GM18519 (cell line): ENCODE measurements at regions not wholly inside any gene's neighbourhood (a gene's known extent, or its start where the extent isn't known, plus 50 kb on each side); places are given as distances from the start of the nearest gene placed in this dataset.

Experiments used
- ATAC-seq: cut with Tn5 transposase; IDR thresholded peaks from one replicate; pipeline ENCODE4 v1.9.1; 2021; ENCODE audit warnings: mild to moderate bottlenecking, moderate library complexity; ENCODE audit not compliant: unreplicated experiment, low FRiP score

GRCh38 chr7:131183072-131183471 lies 144.6 kb upstream of the MKLN1 start:
- ATAC-seq, result no peak

GRCh38 chr7:131183611-131184119 lies 144.0 kb upstream of the MKLN1 start:
- ATAC-seq, result no peak

DNA sequence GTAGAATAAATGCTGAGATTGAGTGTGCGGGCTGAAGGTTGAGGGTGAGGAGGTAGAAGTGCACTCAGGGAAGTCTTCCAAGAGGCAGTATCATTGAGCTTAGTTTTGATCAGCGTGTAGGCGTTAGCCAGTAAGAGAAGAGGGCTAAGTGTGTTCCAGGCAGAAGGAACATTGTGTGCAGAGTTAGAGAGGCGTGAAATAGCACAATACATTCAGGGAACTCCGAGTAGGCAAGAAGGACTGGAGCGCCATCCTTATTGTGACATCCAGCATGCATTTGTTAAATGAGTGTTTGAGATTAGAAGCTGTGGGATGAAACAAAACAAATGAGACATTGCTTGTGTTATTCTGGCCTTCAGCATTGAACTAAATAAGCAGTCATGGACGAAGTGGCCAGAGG lies 140.9 kb upstream of the MKLN1 start:
- ATAC-seq, result no peak

DNA sequence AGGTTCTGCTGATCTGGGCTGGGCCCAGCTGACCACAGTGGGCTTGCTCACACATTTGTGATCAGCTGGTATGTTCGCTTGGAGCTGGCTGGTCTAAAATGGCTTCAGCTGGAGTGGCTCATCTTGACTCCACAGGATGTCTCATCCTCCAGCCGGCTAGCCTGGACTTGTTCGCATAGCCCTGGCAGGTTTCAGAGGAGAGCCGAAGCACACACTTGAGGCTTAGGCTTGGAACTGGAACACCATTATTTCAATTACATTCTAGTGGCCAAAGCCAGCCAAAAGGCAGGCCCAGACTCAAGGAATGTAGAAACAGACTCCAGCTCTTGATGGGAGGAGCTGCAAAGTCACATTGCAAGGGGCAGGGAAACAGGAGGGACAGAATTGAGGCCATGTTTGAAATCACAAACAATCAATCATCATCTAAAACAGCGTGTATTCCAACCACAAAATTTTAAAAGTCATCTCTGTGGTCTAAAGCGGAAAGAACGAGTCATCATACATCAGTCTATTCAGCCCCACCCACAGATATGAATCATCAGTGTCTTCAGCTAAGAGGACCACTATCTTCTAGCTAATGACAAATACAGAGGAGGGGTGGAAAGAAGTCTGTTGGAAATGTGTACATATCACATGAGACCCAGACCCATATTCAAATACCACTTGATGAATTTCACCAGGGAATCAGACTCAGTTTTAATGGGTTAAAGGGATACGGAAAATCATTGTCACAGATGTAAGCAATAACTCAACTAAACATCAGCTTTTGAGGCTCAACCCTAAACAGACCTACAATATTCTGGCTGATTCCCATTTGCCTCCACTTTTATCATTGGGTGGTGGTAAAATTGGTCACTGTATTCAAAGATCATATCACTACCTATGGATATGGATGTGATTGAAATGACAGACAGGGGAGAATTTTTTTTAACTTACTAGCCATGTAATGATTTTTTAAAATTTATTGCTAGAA lies 139.0 kb upstream of the MKLN1 start:
- peak; percentile 87 for ATAC-seq

DNA sequence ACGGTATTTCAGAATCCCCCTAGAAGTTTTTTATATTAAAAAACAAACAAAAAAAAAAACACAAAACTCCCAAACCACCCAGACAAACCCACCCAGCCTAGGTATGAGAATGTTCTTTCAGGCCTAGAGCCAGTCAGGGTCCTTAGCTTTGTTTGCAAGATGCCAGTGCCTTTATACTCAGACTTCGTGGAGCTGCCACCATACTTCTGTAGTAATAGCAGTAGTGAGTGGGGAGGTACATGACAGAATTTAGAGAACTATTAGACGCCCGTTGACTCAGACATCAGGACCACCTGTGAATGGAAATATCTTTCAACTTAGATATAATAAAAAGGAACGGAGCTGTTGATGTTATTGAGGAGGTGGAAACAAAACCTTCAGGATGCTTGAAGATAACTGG lies 138.2 kb upstream of the MKLN1 start:
- no peak for ATAC-seq

- no peak for ATAC-seq
Observed at GRCh38 chr7:131190146-131190545, 137.5 kb upstream of the MKLN1 start.

- no peak for ATAC-seq
Observed at GRCh38 chr7:131190581-131190980, 137.1 kb upstream of the MKLN1 start.

DNA sequence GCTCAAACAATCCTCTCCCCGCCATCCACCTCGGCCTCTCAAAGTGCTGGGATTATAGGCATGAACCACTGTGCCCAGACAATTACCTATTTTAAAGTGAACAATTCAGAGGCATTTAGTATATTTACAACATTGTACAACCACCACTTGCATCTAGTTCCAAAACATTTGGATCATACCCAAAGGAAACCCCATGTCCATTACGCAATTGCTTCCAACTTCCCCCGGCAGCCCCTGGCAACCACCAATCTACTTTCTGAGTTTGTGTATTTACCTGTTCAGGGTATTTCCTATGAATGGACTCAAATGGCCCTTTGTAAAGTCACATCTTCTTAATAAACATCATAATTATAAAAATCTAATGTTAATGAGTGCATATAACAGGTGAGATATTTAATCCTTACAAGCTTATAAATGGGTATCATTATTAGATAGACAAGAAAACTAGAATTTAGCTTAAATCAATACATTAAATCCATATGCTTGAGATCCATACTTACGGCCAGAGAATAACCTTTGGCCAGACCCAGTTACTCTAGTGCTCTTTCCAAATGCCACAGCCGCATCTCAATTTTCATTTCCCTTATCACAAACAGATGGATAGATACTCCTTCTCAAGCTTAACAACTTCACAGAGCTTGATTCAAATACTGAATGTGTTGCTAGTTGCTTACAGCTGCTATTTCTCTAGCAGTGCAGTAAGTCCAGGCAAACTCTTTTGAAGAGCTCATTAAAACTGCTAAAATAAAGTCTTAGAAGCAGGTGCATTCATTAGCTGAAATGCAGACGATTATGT lies 133.4 kb upstream of the MKLN1 start:
- ATAC-seq, result no peak

DNA sequence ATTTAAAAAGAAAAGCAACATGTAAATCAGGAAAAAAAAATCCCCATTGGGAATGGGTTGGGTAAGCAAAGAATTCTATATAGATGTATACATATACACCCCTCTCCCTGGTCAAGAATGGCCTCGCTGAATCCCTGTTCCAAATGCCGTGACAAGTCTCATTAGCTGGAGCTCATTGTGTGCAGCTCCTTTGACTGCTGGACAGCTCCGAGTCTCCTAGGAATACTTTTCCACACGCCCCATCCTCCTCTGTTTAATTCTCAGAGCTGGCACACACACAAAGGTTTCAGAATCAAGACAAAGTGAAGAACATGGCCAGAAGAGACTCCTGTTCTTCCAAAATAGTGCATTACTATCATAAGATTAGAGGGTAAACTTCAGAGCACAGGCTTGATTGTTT lies 130.9 kb upstream of the MKLN1 start:
- ATAC-seq, result no peak

- no peak for ATAC-seq
Observed at GRCh38 chr7:131197920-131198615, 129.6 kb upstream of the MKLN1 start.

GRCh38 chr7:131202451-131202850 lies 125.2 kb upstream of the MKLN1 start:
- no peak for ATAC-seq

GRCh38 chr7:131203291-131203976 lies 124.2 kb upstream of the MKLN1 start:
- no peak for ATAC-seq

DNA sequence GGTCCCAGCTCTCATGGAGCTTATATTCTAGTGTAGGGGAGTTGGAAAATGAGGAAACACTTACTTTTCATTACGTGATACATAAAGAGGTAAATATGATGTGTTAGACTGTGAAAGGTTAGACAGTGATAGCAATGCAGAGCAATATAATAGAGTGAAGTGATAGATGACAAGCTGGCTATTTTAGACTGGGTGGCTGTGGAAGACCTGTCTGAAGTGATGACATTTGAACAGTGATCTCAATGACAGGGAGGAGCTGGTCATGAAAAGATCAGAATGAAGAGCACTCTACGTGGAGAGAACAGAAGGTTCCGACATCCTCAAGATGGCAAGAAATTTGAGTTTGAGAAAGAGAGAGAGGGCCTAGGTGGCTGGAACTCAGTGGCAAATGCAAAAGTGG lies 118.9 kb upstream of the MKLN1 start:
- no peak for ATAC-seq

DNA sequence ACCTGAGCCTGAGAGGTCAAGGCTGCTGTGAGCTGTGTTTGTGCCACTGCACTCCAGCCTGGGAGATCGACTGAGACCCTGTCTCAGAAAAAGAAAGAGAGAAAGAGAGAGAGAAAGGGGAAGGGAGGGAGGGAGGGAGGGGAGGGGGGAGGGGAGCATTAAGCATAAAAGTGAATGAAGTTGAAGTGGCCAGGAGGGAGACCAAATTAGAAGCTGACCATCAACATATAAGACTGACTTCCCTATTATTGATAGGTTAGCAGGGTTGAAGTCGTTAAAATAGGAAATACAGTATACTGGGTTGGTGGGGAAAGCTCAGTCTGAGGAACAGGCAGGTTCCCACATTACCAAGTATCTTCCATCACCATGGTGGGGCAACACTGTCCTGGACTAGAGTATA lies 117.1 kb upstream of the MKLN1 start:
- no peak for ATAC-seq

- no peak for ATAC-seq
Observed at GRCh38 chr7:131211500-131211899, 116.2 kb upstream of the MKLN1 start.

- ATAC-seq, result no peak
Observed at GRCh38 chr7:131212114-131212513, 115.6 kb upstream of the MKLN1 start.

DNA sequence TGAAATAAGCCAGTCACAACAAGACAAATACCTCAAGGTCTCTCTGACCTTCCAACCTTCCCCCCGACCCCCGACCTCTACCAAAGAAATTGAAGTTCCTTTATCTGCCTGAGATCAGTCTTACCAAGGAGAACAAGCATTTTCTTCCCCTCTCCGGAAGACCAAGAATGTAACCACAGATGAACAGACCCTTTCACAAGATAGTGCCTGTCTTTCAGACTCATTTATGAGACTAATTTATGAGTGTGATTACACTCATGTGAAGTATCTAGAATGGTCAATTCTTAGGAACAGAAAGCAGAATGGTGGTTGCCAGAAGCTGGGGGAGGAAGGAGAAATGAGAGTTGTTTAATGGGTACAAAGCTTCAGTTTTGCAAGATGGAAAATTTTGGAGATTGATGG lies 108.9 kb upstream of the MKLN1 start:
- ATAC-seq, result no peak

DNA sequence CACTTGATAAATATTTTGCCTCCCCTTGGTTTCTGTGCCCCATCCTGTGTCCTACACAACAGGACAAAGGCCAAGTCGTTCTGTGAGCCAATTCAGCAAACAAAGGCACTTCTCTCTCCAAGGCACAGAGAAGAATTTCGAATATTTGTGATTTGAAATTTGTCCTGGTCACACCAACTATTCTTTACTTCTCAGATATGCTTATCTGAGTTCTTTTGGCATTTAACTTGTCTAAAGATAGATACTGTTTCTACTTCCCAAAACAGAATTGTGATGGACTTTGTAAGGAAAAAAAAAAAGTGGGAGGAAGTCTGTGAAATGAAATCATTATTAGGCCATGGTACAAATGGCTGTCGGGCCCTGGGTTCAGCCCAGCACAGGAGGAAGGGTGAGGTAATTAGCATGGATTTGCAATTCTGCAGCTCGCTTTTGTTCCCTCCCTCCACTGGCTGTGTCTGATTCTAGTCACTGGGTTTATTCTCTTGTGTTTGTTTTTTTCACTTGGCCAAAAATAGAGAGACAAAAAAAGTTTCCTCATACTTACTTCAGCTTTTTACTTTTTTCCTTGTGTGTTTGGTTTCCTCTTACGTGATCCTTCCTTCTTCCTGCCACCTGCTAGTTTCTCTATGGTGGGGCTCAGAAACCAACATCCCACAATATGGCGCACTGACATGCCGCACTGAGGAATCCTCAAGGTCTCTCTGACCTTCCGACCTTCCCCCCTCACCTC lies 108.2 kb upstream of the MKLN1 start:
- no peak for ATAC-seq

DNA sequence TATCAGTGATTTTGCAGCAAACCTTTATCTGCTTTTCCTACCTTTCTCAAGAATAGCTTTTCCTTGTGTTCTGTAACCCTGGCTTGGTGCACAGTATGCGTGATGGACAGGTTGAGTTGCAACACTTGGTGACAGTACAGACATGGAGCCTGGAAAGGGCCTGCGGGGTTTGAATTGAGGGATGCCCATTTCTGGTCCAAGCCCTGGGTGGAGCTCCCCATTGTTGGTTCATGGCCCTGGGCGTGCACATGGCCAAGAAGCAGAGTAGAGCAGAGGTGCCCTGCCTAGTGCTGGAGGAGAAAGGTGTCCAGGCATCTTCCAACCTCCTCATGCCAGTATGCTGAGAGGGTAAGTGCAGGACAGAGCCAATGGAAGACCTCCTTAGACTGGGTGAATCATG lies 106.6 kb upstream of the MKLN1 start:
- ATAC-seq, result no peak

DNA sequence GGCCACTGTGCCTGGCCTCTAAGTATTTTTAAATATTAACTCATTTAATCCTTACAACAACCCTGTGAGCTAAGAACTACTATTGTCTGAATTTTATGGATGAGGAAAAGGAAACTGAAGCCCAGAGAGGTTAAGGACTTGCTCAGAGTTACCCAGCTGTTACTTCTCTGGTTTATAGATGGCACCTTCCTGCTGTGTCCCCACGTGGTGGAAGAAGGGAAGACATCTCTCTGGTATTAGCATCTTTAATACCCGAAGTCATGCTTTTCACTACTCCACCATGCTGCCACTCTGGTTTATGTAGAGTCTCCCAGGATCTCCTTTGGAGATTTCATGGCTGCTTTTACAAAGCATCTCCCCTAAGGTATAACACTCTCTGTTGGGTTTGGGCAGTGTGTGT lies 105.5 kb upstream of the MKLN1 start:
- ATAC-seq, result no peak
